K562 (cell line): ENCODE measurements at regions not wholly inside any gene's neighbourhood (a gene's known extent, or its start where the extent isn't known, plus 50 kb on each side); places are given as distances from the start of the nearest gene placed in this dataset.

Experiments used
- ATAC-seq: fragments of 200-7000 bp; cut with Tn5 transposase; 3 replicates; pipeline ENCODE4 v1.9.1; 2020; ENCODE audit warnings: moderate library complexity
- BruUV-seq: library from RNA; stranded (reverse); fragments of 400-500 nt; replicated peaks from 2 replicates; lab custom pipeline; 2021; lab: Mats Ljungman, UMichigan
- CTCF ChIA-PET: fragments of 300-600 bp; formaldehyde crosslinking; extraction: SDS; loops from one replicate; lab custom pipeline; 2021; ENCODE audit warnings: low intra/inter-chr PET ratio; lab: Yijun Ruan, JAX
- POLR2A ChIA-PET: fragments of 300-600, 350-650 bp; sonication (Branson Sonifier 250); formaldehyde crosslinking; extraction: SDS; loops from one replicate; lab custom pipeline; 2021; ENCODE audit warnings: antibody characterized with exemption, inconsistent platforms; lab: Yijun Ruan, JAX
- DNase-seq, 4 experiments: peaks; one replicate each; pipeline versions ENCODE4 v3.0.0 to v3.0.0-alpha.2; 2011 to 2018; ENCODE audit warnings: low spot score in 3 of 4, mixed read lengths in 3 of 4; ENCODE audit errors: extremely low read depth in 1 of 4
- FAIRE-seq: peaks from 2 replicates; lab custom pipeline; 2011; peaks lifted over from hg19 to GRCh38; lab: Jason Lieb, UNC
- H2AFZ ChIP-seq: 2 replicates; pipeline ENCODE4 v1.6.0; 2011; ENCODE audit warnings: low read depth, low read length, control low read depth, inconsistent platforms
- H3K27ac ChIP-seq: fragments of 200-600 bp; 3 replicates; pipeline ENCODE4 v1.8.0; 2011; ENCODE audit warnings: low read depth, mild to moderate bottlenecking, control low read depth, inconsistent platforms, low read length, moderate library complexity, mixed read lengths; ENCODE audit errors: extremely low read depth
- H3K27me3 ChIP-seq, 2 experiments: fragments of 300-600 bp in 1 of 2; 2 replicates in 1 of 2; 3 replicates in 1 of 2; pipeline versions ENCODE4 v1.6.0 to v1.8.0; 2011; ENCODE audit warnings: inconsistent platforms in 2 of 2, low read length in 2 of 2, mild to moderate bottlenecking in 1 of 2, mixed read lengths in 1 of 2, moderate library complexity in 1 of 2; ENCODE audit not compliant: control insufficient read depth in 2 of 2, insufficient read depth in 2 of 2
- H3K36me3 ChIP-seq: fragments of 300-600 bp; 3 replicates; pipeline ENCODE4 v1.8.0; 2011; ENCODE audit warnings: mild to moderate bottlenecking, low read length, inconsistent platforms; ENCODE audit not compliant: control insufficient read depth, insufficient read depth
- H3K4me1 ChIP-seq, 2 experiments: fragments of 200-600 bp in 1 of 2; replicated peaks in 1 of 2; 2 replicates in 1 of 2; 3 replicates in 1 of 2; pipeline versions ENCODE4 v1.5.1 to v1.8.0; 2011; ENCODE audit warnings: inconsistent platforms in 2 of 2, low read length in 2 of 2, mild to moderate bottlenecking in 1 of 2, mixed read lengths in 1 of 2, moderate library complexity in 1 of 2; ENCODE audit not compliant: control insufficient read depth in 2 of 2, insufficient read depth in 2 of 2
- H3K4me2 ChIP-seq: 2 replicates; pipeline ENCODE4 v1.6.1; 2011; ENCODE audit warnings: low read length, control low read depth, inconsistent platforms, mixed read lengths; ENCODE audit not compliant: insufficient read depth
- H3K4me3 ChIP-seq: fragments of 200-600 bp; sonication (generic), shearing (Covaris generic); 2 replicates; pipeline ENCODE4 v1.5.1; 2016; ENCODE audit warnings: control low read depth, inconsistent platforms
- H3K79me2 ChIP-seq: fragments of 200-600 bp; 3 replicates; pipeline ENCODE4 v1.8.0; 2011; ENCODE audit warnings: low read length, inconsistent platforms; ENCODE audit not compliant: control insufficient read depth, insufficient read depth
- H3K9ac ChIP-seq, 2 experiments: 2 replicates each; pipeline versions ENCODE4 v1.6.0 to v1.6.1; 2011; ENCODE audit warnings: low read depth in 2 of 2, low read length in 2 of 2, control low read depth in 1 of 2, inconsistent platforms in 1 of 2, mild to moderate bottlenecking in 1 of 2, mixed read lengths in 1 of 2; ENCODE audit not compliant: insufficient read depth in 1 of 2
- H3K9me1 ChIP-seq: one replicate; pipeline ENCODE4 v1.6.0; 2011; ENCODE audit warnings: inconsistent platforms, mild to moderate bottlenecking, low read length, moderate library complexity; ENCODE audit not compliant: control insufficient read depth, insufficient read depth
- H3K9me3 ChIP-seq: replicated peaks from 2 replicates; pipeline ENCODE4 v1.5.1; 2011; ENCODE audit warnings: low read depth, low read length, inconsistent platforms; ENCODE audit not compliant: control insufficient read depth, insufficient read depth
- H4K20me1 ChIP-seq: replicated peaks from 2 replicates; pipeline ENCODE4 v1.6.1; 2011; ENCODE audit warnings: low read length, inconsistent platforms, mixed read lengths; ENCODE audit not compliant: control insufficient read depth, insufficient read depth
- ADNP ChIP-seq: fragments of 200-800 bp; sonication (Bioruptor generic); IDR thresholded peaks from 2 replicates; pipeline ENCODE4 v1.6.1; 2016; ENCODE audit warnings: missing genetic modification characterization, missing compliant biosample characterization
- SAFB ChIP-seq: fragments of 200-400 bp; formaldehyde crosslinking; IDR thresholded peaks from 2 replicates; pipeline ENCODE4 v1.6.1; 2017; ENCODE audit warnings: low read depth, low read length, borderline replicate concordance
- ZEB2 ChIP-seq: fragments of 450-650 bp; IDR thresholded peaks from 2 replicates; pipeline ENCODE4 v1.6.1; 2016
- WGBS: fragments of 100-300 bp; shearing (Covaris generic); methylation state at CpG from one replicate; pipeline ENCODE4 v1.1.6; 2016; ENCODE audit warnings: low coverage, mixed read lengths; ENCODE audit not compliant: insufficient coverage; ENCODE audit errors: missing lambda C conversion rate; 5-methylcytosine and 5-hydroxymethylcytosine counted together
- in situ Hi-C: fragments of 300-500 bp; cut with MboI; formaldehyde crosslinking; loops from 4 replicates; pipeline ENCODE4 v1.15.0; 2018; ENCODE audit warnings: inconsistent platforms, mixed read lengths
- intact Hi-C: fragments of 100-400 bp; cut with micrococcal nuclease; formaldehyde crosslinking; loops from 2 replicates; pipeline ENCODE4 v1.14.2; 2022
- TF ChIP-seq, protein P1 (sequence below), 2 experiments: IDR thresholded peaks; 2 replicates each; pipeline ENCODE4 v1.6.1; 2011; ENCODE audit warnings: borderline replicate concordance in 1 of 2, control low read depth in 1 of 2, low read depth in 1 of 2, low read length in 1 of 2, mild to moderate bottlenecking in 1 of 2, mixed read lengths in 1 of 2, moderate library complexity in 1 of 2; ENCODE audit not compliant: insufficient read depth in 1 of 2, insufficient read length in 1 of 2, poor library complexity in 1 of 2, severe bottlenecking in 1 of 2; ENCODE audit errors: extremely low read depth in 1 of 2
- TF ChIP-seq, protein P2 (sequence below): fragments of 450-650 bp; IDR thresholded peaks from 2 replicates; pipeline ENCODE4 v1.7.0; 2016; ENCODE audit warnings: borderline replicate concordance
- TF ChIP-seq, protein P3 (sequence below): fragments of 450-650 bp; IDR thresholded peaks from 2 replicates; pipeline ENCODE4 v1.6.1; 2016; ENCODE audit warnings: mild to moderate bottlenecking, moderate library complexity

DNA sequence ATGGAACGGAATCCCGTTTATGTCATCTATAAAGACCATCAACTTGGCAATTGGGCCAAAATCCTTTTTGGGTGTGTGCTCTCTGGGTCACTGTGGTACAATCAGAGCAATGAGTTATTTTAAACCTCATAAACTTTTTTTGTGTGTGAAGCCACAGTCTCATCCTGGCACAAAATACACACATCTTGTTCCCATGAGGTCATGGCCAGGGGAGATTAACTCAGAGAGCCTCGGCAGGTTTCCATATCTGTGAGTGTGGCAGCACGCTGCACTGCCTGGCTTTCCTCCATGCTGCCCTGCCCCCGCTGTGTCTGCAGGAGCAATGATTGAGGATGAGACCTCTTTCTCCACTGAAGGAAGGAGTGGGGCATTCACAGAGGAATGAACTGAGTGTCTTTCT lies 54.0 kb upstream of the DLG1 start (continued):
- no peak for TF ChIP-seq ADNP (tag)

DNA sequence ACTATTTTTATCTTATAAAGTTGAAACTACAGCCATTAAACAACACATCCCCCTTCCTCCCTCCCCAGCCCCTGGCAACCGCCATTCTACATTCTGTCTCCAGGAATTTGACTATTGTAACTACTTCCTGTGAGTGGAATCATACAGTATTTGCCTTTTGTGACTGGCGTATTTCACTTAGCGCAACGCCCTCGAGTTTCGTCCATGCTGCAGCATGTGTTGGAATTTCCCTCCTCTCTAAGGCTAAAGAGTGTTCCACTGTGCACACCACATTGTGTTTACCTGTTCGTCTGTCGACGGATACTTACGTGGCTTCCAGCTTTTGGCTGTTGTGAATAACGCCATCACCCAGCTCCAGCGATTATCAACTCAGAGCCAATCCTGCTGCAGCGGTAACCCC lies 52.0 kb upstream of the DLG1 start:
- H3K9me1 ChIP-seq: no peaks in the 10 kb centered on the region
- FAIRE-seq (no peak), ATAC-seq (no peak), DNase-seq (no peak)
- no peak overlapping the region for H3K4me3 ChIP-seq
- no peaks in the 10 kb centered on the region for H4K20me1 ChIP-seq
- peaks cover 2 to 10% of the 10 kb centered on the region in 2 experiments; a peak in 2 of 5 replicates for H3K27me3 ChIP-seq
- H3K4me2 ChIP-seq: no peak overlapping the region
- POLR2A ChIA-PET: no interaction called here
- H3K27ac ChIP-seq: no peak overlapping the region
- WGBS: 62% methylated on average over 13 of the region's 13 CpGs
- in situ Hi-C loops (no loop called here), intact Hi-C loops (no loop called here)
- no peak overlapping the region for H3K9ac ChIP-seq
- no peaks in the 10 kb centered on the region for H3K9me3 ChIP-seq
- CTCF ChIA-PET: no interaction called here
- 0 out of 2 replicates have a peak overlapping the region, but pooled peaks have one; percentile 6 for H2AFZ ChIP-seq
- H3K4me1 ChIP-seq: peaks cover 2 to 10% of the 10 kb centered on the region in 2 experiments; a peak in 4 of 5 replicates
- no peaks in the 10 kb centered on the region for H3K36me3 ChIP-seq
- no peaks in the 10 kb centered on the region for H3K79me2 ChIP-seq
- no TSS peak for BruUV-seq
- TF ChIP-seq, protein P1, sequence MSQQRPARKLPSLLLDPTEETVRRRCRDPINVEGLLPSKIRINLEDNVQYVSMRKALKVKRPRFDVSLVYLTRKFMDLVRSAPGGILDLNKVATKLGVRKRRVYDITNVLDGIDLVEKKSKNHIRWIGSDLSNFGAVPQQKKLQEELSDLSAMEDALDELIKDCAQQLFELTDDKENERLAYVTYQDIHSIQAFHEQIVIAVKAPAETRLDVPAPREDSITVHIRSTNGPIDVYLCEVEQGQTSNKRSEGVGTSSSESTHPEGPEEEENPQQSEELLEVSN (IDR thresholded peaks at IDR 0.05; ENCODE audit: borderline replicate concordance in 1 of 2, extremely low read depth in 1 of 2, insufficient read depth in 1 of 2, insufficient read length in 1 of 2, low read depth in 1 of 2, low read length in 1 of 2, poor library complexity in 1 of 2, severe bottlenecking in 1 of 2): peak in 1 of 2 experiments; percentile 62
- no peak for TF ChIP-seq ZEB2
- TF ChIP-seq, protein P2, sequence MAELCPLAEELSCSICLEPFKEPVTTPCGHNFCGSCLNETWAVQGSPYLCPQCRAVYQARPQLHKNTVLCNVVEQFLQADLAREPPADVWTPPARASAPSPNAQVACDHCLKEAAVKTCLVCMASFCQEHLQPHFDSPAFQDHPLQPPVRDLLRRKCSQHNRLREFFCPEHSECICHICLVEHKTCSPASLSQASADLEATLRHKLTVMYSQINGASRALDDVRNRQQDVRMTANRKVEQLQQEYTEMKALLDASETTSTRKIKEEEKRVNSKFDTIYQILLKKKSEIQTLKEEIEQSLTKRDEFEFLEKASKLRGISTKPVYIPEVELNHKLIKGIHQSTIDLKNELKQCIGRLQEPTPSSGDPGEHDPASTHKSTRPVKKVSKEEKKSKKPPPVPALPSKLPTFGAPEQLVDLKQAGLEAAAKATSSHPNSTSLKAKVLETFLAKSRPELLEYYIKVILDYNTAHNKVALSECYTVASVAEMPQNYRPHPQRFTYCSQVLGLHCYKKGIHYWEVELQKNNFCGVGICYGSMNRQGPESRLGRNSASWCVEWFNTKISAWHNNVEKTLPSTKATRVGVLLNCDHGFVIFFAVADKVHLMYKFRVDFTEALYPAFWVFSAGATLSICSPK: no peak
- TF ChIP-seq, protein P3, sequence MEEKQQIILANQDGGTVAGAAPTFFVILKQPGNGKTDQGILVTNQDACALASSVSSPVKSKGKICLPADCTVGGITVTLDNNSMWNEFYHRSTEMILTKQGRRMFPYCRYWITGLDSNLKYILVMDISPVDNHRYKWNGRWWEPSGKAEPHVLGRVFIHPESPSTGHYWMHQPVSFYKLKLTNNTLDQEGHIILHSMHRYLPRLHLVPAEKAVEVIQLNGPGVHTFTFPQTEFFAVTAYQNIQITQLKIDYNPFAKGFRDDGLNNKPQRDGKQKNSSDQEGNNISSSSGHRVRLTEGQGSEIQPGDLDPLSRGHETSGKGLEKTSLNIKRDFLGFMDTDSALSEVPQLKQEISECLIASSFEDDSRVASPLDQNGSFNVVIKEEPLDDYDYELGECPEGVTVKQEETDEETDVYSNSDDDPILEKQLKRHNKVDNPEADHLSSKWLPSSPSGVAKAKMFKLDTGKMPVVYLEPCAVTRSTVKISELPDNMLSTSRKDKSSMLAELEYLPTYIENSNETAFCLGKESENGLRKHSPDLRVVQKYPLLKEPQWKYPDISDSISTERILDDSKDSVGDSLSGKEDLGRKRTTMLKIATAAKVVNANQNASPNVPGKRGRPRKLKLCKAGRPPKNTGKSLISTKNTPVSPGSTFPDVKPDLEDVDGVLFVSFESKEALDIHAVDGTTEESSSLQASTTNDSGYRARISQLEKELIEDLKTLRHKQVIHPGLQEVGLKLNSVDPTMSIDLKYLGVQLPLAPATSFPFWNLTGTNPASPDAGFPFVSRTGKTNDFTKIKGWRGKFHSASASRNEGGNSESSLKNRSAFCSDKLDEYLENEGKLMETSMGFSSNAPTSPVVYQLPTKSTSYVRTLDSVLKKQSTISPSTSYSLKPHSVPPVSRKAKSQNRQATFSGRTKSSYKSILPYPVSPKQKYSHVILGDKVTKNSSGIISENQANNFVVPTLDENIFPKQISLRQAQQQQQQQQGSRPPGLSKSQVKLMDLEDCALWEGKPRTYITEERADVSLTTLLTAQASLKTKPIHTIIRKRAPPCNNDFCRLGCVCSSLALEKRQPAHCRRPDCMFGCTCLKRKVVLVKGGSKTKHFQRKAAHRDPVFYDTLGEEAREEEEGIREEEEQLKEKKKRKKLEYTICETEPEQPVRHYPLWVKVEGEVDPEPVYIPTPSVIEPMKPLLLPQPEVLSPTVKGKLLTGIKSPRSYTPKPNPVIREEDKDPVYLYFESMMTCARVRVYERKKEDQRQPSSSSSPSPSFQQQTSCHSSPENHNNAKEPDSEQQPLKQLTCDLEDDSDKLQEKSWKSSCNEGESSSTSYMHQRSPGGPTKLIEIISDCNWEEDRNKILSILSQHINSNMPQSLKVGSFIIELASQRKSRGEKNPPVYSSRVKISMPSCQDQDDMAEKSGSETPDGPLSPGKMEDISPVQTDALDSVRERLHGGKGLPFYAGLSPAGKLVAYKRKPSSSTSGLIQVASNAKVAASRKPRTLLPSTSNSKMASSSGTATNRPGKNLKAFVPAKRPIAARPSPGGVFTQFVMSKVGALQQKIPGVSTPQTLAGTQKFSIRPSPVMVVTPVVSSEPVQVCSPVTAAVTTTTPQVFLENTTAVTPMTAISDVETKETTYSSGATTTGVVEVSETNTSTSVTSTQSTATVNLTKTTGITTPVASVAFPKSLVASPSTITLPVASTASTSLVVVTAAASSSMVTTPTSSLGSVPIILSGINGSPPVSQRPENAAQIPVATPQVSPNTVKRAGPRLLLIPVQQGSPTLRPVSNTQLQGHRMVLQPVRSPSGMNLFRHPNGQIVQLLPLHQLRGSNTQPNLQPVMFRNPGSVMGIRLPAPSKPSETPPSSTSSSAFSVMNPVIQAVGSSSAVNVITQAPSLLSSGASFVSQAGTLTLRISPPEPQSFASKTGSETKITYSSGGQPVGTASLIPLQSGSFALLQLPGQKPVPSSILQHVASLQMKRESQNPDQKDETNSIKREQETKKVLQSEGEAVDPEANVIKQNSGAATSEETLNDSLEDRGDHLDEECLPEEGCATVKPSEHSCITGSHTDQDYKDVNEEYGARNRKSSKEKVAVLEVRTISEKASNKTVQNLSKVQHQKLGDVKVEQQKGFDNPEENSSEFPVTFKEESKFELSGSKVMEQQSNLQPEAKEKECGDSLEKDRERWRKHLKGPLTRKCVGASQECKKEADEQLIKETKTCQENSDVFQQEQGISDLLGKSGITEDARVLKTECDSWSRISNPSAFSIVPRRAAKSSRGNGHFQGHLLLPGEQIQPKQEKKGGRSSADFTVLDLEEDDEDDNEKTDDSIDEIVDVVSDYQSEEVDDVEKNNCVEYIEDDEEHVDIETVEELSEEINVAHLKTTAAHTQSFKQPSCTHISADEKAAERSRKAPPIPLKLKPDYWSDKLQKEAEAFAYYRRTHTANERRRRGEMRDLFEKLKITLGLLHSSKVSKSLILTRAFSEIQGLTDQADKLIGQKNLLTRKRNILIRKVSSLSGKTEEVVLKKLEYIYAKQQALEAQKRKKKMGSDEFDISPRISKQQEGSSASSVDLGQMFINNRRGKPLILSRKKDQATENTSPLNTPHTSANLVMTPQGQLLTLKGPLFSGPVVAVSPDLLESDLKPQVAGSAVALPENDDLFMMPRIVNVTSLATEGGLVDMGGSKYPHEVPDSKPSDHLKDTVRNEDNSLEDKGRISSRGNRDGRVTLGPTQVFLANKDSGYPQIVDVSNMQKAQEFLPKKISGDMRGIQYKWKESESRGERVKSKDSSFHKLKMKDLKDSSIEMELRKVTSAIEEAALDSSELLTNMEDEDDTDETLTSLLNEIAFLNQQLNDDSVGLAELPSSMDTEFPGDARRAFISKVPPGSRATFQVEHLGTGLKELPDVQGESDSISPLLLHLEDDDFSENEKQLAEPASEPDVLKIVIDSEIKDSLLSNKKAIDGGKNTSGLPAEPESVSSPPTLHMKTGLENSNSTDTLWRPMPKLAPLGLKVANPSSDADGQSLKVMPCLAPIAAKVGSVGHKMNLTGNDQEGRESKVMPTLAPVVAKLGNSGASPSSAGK: peak; percentile 39; the same call in 1 of the 2 replicates
- no peak for TF ChIP-seq SAFB
